HepG2 (cell line): ENCODE measurements at regions not wholly inside any gene's neighbourhood (a gene's known extent, or its start where the extent isn't known, plus 50 kb on each side); places are given as distances from the start of the nearest gene placed in this dataset.

Source experiments
- CENPX ChIP-seq: sonication (generic); formaldehyde crosslinking; IDR thresholded peaks from 2 replicates; pipeline ENCODE4 v1.9.0; 2021; ENCODE audit warnings: mild to moderate bottlenecking, missing genetic modification reagents, moderate library complexity
- CHCHD3 ChIP-seq: sonication (generic); formaldehyde crosslinking; IDR thresholded peaks from 2 replicates; pipeline ENCODE4 v1.8.0; 2022; ENCODE audit warnings: mild to moderate bottlenecking, missing genetic modification reagents, moderate library complexity
- FOXP1 ChIP-seq, 2 experiments: fragments of 450-650 bp in 1 of 2; IDR thresholded peaks; 2 replicates each; pipeline ENCODE4 v1.6.1; 2017 to 2018; ENCODE audit warnings: antibody characterized with exemption in 1 of 2
- POLR2A ChIP-seq, 2 experiments: IDR thresholded peaks; 2 replicates each; pipeline ENCODE4 v1.6.1; 2011; ENCODE audit warnings: low read depth in 2 of 2, low read length in 2 of 2, mild to moderate bottlenecking in 1 of 2, moderate library complexity in 1 of 2; ENCODE audit not compliant: insufficient read depth in 1 of 2
- POLR2AphosphoS5 ChIP-seq: IDR thresholded peaks from 2 replicates; pipeline ENCODE4 v1.6.1; 2012; ENCODE audit warnings: low read depth, low read length
- SMC3 ChIP-seq: IDR thresholded peaks from 2 replicates; pipeline ENCODE4 v1.6.1; 2011; ENCODE audit warnings: low read length, improper control_type of control experiment
- ZNF737 ChIP-seq: sonication (generic); formaldehyde crosslinking; IDR thresholded peaks from 2 replicates; pipeline ENCODE4 v1.5.0; 2020; ENCODE audit warnings: missing genetic modification reagents, mild to moderate bottlenecking, borderline replicate concordance

DNA sequence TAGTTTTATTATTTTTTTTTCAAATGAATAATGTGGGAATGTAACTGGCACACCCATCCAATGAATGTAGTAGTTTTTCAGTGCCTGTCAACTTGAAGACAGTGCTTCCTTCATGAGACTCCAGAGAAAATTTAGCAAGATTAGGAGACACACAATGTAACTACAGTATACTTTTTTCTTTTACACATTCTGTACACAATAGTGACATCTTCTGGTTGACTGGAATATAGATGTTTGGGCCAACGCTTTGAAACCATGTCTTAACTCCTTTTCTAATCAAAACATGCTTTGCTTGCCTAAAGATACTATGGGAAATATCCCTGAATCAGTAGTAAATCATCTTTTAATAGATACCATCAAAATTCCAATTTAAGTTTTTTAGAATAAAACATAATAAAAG lies 229.5 kb upstream of the ZC3H15 start:
- TF ChIP-seq POLR2A (IDR thresholded peaks at IDR 0.05; ENCODE audit: insufficient read depth in 1 of 2, low read depth in 2 of 2, low read length in 2 of 2) (no peak), POLR2AphosphoS5 (no peak), ZNF737 (CRISPR knock-in tag) (no peak), SMC3 (peak; percentile 76; the same call in 1 of the 2 replicates), FOXP1 (IDR thresholded peaks at IDR 0.05) (no peak), FOXP1 (CRISPR knock-in tag; IDR thresholded peaks at IDR 0.05) (no peak), CENPX (CRISPR knock-in tag) (no peak), CHCHD3 (no peak)
